ENCODE measurements at regions not wholly inside any gene's neighbourhood (a gene's known extent, or its start where the extent isn't known, plus 50 kb on each side); places are given as distances from the start of the nearest gene placed in this dataset.

GRCh38 chr3:194204042-194204987 lies 68.4 kb downstream of the HES1 start:
- no peak for TF ChIP-seq CTCF (IDR thresholded peaks at IDR 0.05 in 4 of 5, conservative IDR thresholded peaks at IDR 0.05 in 1 of 5)
- no peak for TF ChIP-seq POLR2A (IDR thresholded peaks at IDR 0.05)

Data from gastrocnemius medialis (tissue), 4 donors.